K562 (cell line): ENCODE measurements at regions not wholly inside any gene's neighbourhood (a gene's known extent, or its start where the extent isn't known, plus 50 kb on each side); places are given as distances from the start of the nearest gene placed in this dataset.

Source experiments
- ATAC-seq: fragments of 200-7000 bp; cut with Tn5 transposase; 3 replicates; pipeline ENCODE4 v1.9.1; 2020; ENCODE audit warnings: moderate library complexity
- BruUV-seq: library from RNA; stranded (reverse); fragments of 400-500 nt; replicated peaks from 2 replicates; lab custom pipeline; 2021; lab: Mats Ljungman, UMichigan
- CTCF ChIA-PET: fragments of 300-600 bp; formaldehyde crosslinking; extraction: SDS; loops from one replicate; lab custom pipeline; 2021; ENCODE audit warnings: low intra/inter-chr PET ratio; lab: Yijun Ruan, JAX
- POLR2A ChIA-PET: fragments of 300-600, 350-650 bp; sonication (Branson Sonifier 250); formaldehyde crosslinking; extraction: SDS; loops from one replicate; lab custom pipeline; 2021; ENCODE audit warnings: antibody characterized with exemption, inconsistent platforms; lab: Yijun Ruan, JAX
- DNase-seq, 4 experiments: peaks; one replicate each; pipeline versions ENCODE4 v3.0.0 to v3.0.0-alpha.2; 2011 to 2018; ENCODE audit warnings: low spot score in 3 of 4, mixed read lengths in 3 of 4; ENCODE audit errors: extremely low read depth in 1 of 4
- FAIRE-seq: peaks from 2 replicates; lab custom pipeline; 2011; peaks lifted over from hg19 to GRCh38; lab: Jason Lieb, UNC
- H2AFZ ChIP-seq: 2 replicates; pipeline ENCODE4 v1.6.0; 2011; ENCODE audit warnings: low read depth, low read length, control low read depth, inconsistent platforms
- H3K27ac ChIP-seq: fragments of 200-600 bp; 3 replicates; pipeline ENCODE4 v1.8.0; 2011; ENCODE audit warnings: low read depth, mild to moderate bottlenecking, control low read depth, inconsistent platforms, low read length, moderate library complexity, mixed read lengths; ENCODE audit errors: extremely low read depth
- H3K27me3 ChIP-seq, 2 experiments: fragments of 300-600 bp in 1 of 2; 2 replicates in 1 of 2; 3 replicates in 1 of 2; pipeline versions ENCODE4 v1.6.0 to v1.8.0; 2011; ENCODE audit warnings: inconsistent platforms in 2 of 2, low read length in 2 of 2, mild to moderate bottlenecking in 1 of 2, mixed read lengths in 1 of 2, moderate library complexity in 1 of 2; ENCODE audit not compliant: control insufficient read depth in 2 of 2, insufficient read depth in 2 of 2
- H3K36me3 ChIP-seq: fragments of 300-600 bp; 3 replicates; pipeline ENCODE4 v1.8.0; 2011; ENCODE audit warnings: mild to moderate bottlenecking, low read length, inconsistent platforms; ENCODE audit not compliant: control insufficient read depth, insufficient read depth
- H3K4me1 ChIP-seq, 2 experiments: fragments of 200-600 bp in 1 of 2; replicated peaks in 1 of 2; 2 replicates in 1 of 2; 3 replicates in 1 of 2; pipeline versions ENCODE4 v1.5.1 to v1.8.0; 2011; ENCODE audit warnings: inconsistent platforms in 2 of 2, low read length in 2 of 2, mild to moderate bottlenecking in 1 of 2, mixed read lengths in 1 of 2, moderate library complexity in 1 of 2; ENCODE audit not compliant: control insufficient read depth in 2 of 2, insufficient read depth in 2 of 2
- H3K4me2 ChIP-seq: 2 replicates; pipeline ENCODE4 v1.6.1; 2011; ENCODE audit warnings: low read length, control low read depth, inconsistent platforms, mixed read lengths; ENCODE audit not compliant: insufficient read depth
- H3K4me3 ChIP-seq: fragments of 200-600 bp; sonication (generic), shearing (Covaris generic); 2 replicates; pipeline ENCODE4 v1.5.1; 2016; ENCODE audit warnings: control low read depth, inconsistent platforms
- H3K79me2 ChIP-seq: fragments of 200-600 bp; 3 replicates; pipeline ENCODE4 v1.8.0; 2011; ENCODE audit warnings: low read length, inconsistent platforms; ENCODE audit not compliant: control insufficient read depth, insufficient read depth
- H3K9ac ChIP-seq, 2 experiments: 2 replicates each; pipeline versions ENCODE4 v1.6.0 to v1.6.1; 2011; ENCODE audit warnings: low read depth in 2 of 2, low read length in 2 of 2, control low read depth in 1 of 2, inconsistent platforms in 1 of 2, mild to moderate bottlenecking in 1 of 2, mixed read lengths in 1 of 2; ENCODE audit not compliant: insufficient read depth in 1 of 2
- H3K9me1 ChIP-seq: one replicate; pipeline ENCODE4 v1.6.0; 2011; ENCODE audit warnings: inconsistent platforms, mild to moderate bottlenecking, low read length, moderate library complexity; ENCODE audit not compliant: control insufficient read depth, insufficient read depth
- H3K9me3 ChIP-seq: replicated peaks from 2 replicates; pipeline ENCODE4 v1.5.1; 2011; ENCODE audit warnings: low read depth, low read length, inconsistent platforms; ENCODE audit not compliant: control insufficient read depth, insufficient read depth
- H4K20me1 ChIP-seq: replicated peaks from 2 replicates; pipeline ENCODE4 v1.6.1; 2011; ENCODE audit warnings: low read length, inconsistent platforms, mixed read lengths; ENCODE audit not compliant: control insufficient read depth, insufficient read depth
- CBX3 ChIP-seq, 2 experiments: IDR thresholded peaks; 1 replicate in 1 of 2; 2 replicates in 1 of 2; pipeline ENCODE4 v1.6.1; 2012; ENCODE audit warnings: inconsistent platforms in 2 of 2, low read length in 2 of 2, borderline replicate concordance in 1 of 2, control low read depth in 1 of 2
- EHMT2 ChIP-seq: fragments of 450-650 bp; IDR thresholded peaks from 2 replicates; pipeline ENCODE4 v1.6.1; 2018; ENCODE audit warnings: antibody characterized with exemption
- ETS2 ChIP-seq: IDR thresholded peaks from 2 replicates; pipeline ENCODE4 v1.6.1; 2016; ENCODE audit warnings: borderline replicate concordance, missing genetic modification characterization, mild to moderate bottlenecking, moderate library complexity, missing compliant biosample characterization; ENCODE audit not compliant: poor library complexity, severe bottlenecking
- HOXB6 ChIP-seq: fragments of 250-450 bp; sonication (Bioruptor Pico); IDR thresholded peaks from 2 replicates; pipeline ENCODE4 v1.5.1; 2022; ENCODE audit warnings: mild to moderate bottlenecking, borderline replicate concordance
- MYC ChIP-seq, 2 experiments: fragments of 250-450 bp in 1 of 2; sonication (Bioruptor Pico) in 1 of 2; IDR thresholded peaks; 2 replicates each; pipeline versions ENCODE4 v1.5.1 to v1.6.1; 2012 to 2021; ENCODE audit warnings: low read depth in 2 of 2, borderline replicate concordance in 1 of 2, improper control_type of control experiment in 1 of 2, low read length in 1 of 2, mild to moderate bottlenecking in 1 of 2, moderate library complexity in 1 of 2
- PURB ChIP-seq: sonication (generic); formaldehyde crosslinking; IDR thresholded peaks from 2 replicates; pipeline ENCODE4 v1.9.0; 2021; ENCODE audit warnings: low read depth, mild to moderate bottlenecking, missing genetic modification reagents
- SIN3A ChIP-seq, 2 experiments: fragments of 150-350 bp in 1 of 2; IDR thresholded peaks; 2 replicates each; pipeline ENCODE4 v1.6.1; 2011 to 2016; ENCODE audit warnings: borderline replicate concordance in 2 of 2, low read depth in 2 of 2, low read length in 2 of 2, mild to moderate bottlenecking in 2 of 2, moderate library complexity in 2 of 2; ENCODE audit not compliant: control insufficient read depth in 1 of 2
- SMAD4 ChIP-seq: fragments of 250-450 bp; sonication (Bioruptor Pico); conservative IDR thresholded peaks from 2 replicates; pipeline ENCODE4 v1.8.0; 2021; ENCODE audit warnings: inconsistent platforms, mild to moderate bottlenecking, moderate library complexity
- SRF ChIP-seq, 2 experiments: fragments of 250-450, 450-650 bp in 1 of 2; sonication (Bioruptor Pico) in 1 of 2; sonication (generic) in 1 of 2; formaldehyde crosslinking; IDR thresholded peaks; 2 replicates each; pipeline versions ENCODE4 v1.5.0 to v1.5.1; 2020 to 2022; ENCODE audit warnings: mild to moderate bottlenecking in 1 of 2, missing genetic modification reagents in 1 of 2
- SRSF9 ChIP-seq: fragments of 200-400 bp; formaldehyde crosslinking; IDR thresholded peaks from 2 replicates; pipeline ENCODE4 v1.6.1; 2017; ENCODE audit warnings: low read depth, low read length, borderline replicate concordance
- ZNF133 ChIP-seq: fragments of 250-450 bp; sonication (Bioruptor Pico); IDR thresholded peaks from 2 replicates; pipeline ENCODE4 v1.4.0; 2020; ENCODE audit warnings: mild to moderate bottlenecking
- ZNF449 ChIP-seq: fragments of 250-450 bp; sonication (Bioruptor Pico); IDR thresholded peaks from 2 replicates; pipeline ENCODE4 v1.8.0; 2022; ENCODE audit warnings: moderate library complexity, mild to moderate bottlenecking, inconsistent platforms
- ZNF589 ChIP-seq: fragments of 200-800 bp; sonication (Bioruptor generic); IDR thresholded peaks from 2 replicates; pipeline ENCODE4 v1.6.1; 2016; ENCODE audit warnings: low read depth, missing genetic modification characterization, missing compliant biosample characterization
- WGBS: fragments of 100-300 bp; shearing (Covaris generic); methylation state at CpG from one replicate; pipeline ENCODE4 v1.1.6; 2016; ENCODE audit warnings: low coverage, mixed read lengths; ENCODE audit not compliant: insufficient coverage; ENCODE audit errors: missing lambda C conversion rate; 5-methylcytosine and 5-hydroxymethylcytosine counted together
- in situ Hi-C: fragments of 300-500 bp; cut with MboI; formaldehyde crosslinking; loops from 4 replicates; pipeline ENCODE4 v1.15.0; 2018; ENCODE audit warnings: inconsistent platforms, mixed read lengths
- intact Hi-C: fragments of 100-400 bp; cut with micrococcal nuclease; formaldehyde crosslinking; loops from 2 replicates; pipeline ENCODE4 v1.14.2; 2022
- TF ChIP-seq, protein P1 (sequence below): fragments of 450-650 bp; IDR thresholded peaks from 2 replicates; pipeline ENCODE4 v1.6.1; 2016; ENCODE audit warnings: missing biosample characterization, missing genetic modification characterization
- TF ChIP-seq, protein P2 (sequence below): fragments of 450-650 bp; formaldehyde crosslinking; IDR thresholded peaks from 2 replicates; pipeline ENCODE4 v1.4.0; 2022; ENCODE audit warnings: missing genetic modification characterization

DNA sequence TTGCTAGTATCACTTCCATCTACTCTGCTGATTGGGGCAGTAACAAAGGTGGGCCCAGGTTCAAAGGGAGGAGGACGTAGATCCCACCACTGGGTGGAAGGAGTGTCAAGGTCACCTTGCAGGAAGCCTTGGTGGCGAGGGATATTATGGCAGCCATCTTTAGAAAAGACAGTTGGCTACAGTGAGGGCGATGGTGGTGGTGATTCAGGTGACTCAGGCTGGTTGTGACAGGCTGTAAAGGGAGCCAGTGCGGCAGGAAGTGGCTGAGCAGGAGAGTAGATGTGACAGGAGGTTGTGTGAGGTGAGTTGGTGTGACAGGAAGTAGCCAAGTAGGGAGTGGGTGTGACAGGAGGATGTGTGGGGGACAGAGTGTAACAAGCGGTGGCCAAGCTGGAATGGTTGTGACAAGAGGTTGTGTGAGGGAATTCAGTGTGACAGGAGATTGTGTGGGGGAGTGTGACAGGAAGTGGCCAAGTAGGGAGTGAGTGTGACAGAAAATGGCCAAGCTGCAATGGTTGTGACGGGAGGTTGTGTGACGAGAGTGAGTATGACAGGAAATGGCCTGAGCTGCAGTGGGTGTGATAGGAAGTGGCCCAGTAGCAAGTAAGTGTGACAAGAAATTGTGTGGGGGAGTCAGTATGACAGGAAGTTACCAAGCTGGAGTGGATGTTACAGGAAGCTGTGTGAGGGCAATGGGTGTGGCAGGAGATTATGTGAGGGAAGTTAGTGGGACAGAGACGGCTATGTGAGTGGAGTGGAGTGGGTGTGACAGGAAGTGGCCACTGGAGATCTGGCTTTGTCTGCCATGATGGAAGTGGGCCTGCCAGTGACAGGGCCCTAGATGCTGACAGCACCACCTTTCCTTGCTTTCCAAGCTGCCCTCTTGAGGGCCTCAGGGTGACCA is 136.5 kb upstream of the MYL2 start:
- H3K79me2 ChIP-seq = no peaks in the 10 kb centered on the region
- ChIA-PET CTCF (no interaction called here), POLR2A (no interaction called here)
- no peaks in the 10 kb centered on the region for H4K20me1 ChIP-seq
- no peaks in the 10 kb centered on the region for H3K9me1 ChIP-seq
- no peaks in the 10 kb centered on the region for H3K9me3 ChIP-seq
- intact Hi-C loops (no loop called here), in situ Hi-C loops (no loop called here)
- H3K4me3 ChIP-seq = no peak overlapping the region
- H3K4me1 ChIP-seq = peaks cover 2 to 8% of the 10 kb centered on the region in 2 experiments; a peak in 3 of 5 replicates
- no peaks in the 10 kb centered on the region for H3K36me3 ChIP-seq
- BruUV-seq = no TSS peak
- peak overlapping the region; percentile 4; the same call in 1 of the 3 replicates for H3K27ac ChIP-seq
- H3K9ac ChIP-seq = no peak overlapping the region
- ATAC-seq (peak; percentile 70), DNase-seq (peak; percentile 17 to 29 (median 24)), FAIRE-seq (no peak)
- H3K4me2 ChIP-seq = peak overlapping the region; percentile 54
- 27% methylated on average over 8 of the region's 8 CpGs for WGBS
- peaks cover 7 to 39% of the 10 kb centered on the region in 2 experiments; a peak in 4 of 5 replicates for H3K27me3 ChIP-seq
- H2AFZ ChIP-seq = peak overlapping the region; percentile 71
- peak in 1 of 2 experiments; percentile 24; a peak in 1 of 3 replicates for TF ChIP-seq CBX3 (IDR thresholded peaks at IDR 0.05; ENCODE audit: borderline replicate concordance in 1 of 2, low read length in 2 of 2)
- peak; percentile 80 for TF ChIP-seq ZNF589 (CRISPR knock-in tag)
- TF ChIP-seq SRSF9 = no peak
- TF ChIP-seq PURB (CRISPR knock-in tag) = no peak
- TF ChIP-seq EHMT2 = peak; percentile 73
- TF ChIP-seq SRF (CRISPR knock-in tag; IDR thresholded peaks at IDR 0.05) = peak in 1 of 2 experiments; percentile 55; a peak in 1 of 4 replicates
- TF ChIP-seq, protein P1, sequence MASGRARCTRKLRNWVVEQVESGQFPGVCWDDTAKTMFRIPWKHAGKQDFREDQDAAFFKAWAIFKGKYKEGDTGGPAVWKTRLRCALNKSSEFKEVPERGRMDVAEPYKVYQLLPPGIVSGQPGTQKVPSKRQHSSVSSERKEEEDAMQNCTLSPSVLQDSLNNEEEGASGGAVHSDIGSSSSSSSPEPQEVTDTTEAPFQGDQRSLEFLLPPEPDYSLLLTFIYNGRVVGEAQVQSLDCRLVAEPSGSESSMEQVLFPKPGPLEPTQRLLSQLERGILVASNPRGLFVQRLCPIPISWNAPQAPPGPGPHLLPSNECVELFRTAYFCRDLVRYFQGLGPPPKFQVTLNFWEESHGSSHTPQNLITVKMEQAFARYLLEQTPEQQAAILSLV = peak; percentile 36; the same call in 1 of the 2 replicates
- TF ChIP-seq SIN3A (IDR thresholded peaks at IDR 0.05; ENCODE audit: borderline replicate concordance in 2 of 2, control insufficient read depth in 1 of 2, low read depth in 2 of 2, low read length in 2 of 2) = no peak
- TF ChIP-seq ZNF449 = no peak
- no peak for TF ChIP-seq ETS2 (tag)
- no peak for TF ChIP-seq MYC (IDR thresholded peaks at IDR 0.05; ENCODE audit: low read depth, low read length)
- TF ChIP-seq MYC (CRISPR knock-in tag; IDR thresholded peaks at IDR 0.05; ENCODE audit: borderline replicate concordance, low read depth) = no peak
- TF ChIP-seq HOXB6 (CRISPR knock-in tag) = no peak
- 0 out of 2 replicates have a peak, but pooled peaks have one; percentile 56 for TF ChIP-seq SMAD4 (CRISPR knock-in tag)
- TF ChIP-seq ZNF133 (CRISPR knock-in tag) = no peak
- TF ChIP-seq, protein P2, sequence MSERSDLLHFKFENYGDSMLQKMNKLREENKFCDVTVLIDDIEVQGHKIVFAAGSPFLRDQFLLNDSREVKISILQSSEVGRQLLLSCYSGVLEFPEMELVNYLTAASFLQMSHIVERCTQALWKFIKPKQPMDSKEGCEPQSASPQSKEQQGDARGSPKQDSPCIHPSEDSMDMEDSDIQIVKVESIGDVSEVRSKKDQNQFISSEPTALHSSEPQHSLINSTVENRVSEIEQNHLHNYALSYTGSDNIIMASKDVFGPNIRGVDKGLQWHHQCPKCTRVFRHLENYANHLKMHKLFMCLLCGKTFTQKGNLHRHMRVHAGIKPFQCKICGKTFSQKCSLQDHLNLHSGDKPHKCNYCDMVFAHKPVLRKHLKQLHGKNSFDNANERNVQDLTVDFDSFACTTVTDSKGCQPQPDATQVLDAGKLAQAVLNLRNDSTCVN (CRISPR knock-in tag) = 0 out of 2 replicates have a peak, but pooled peaks have one; percentile 63
